HepG2 (cell line): ENCODE measurements at regions not wholly inside any gene's neighbourhood (a gene's known extent, or its start where the extent isn't known, plus 50 kb on each side); places are given as distances from the start of the nearest gene placed in this dataset.

Experiments used
- ATAC-seq: fragments of 200-7000 bp; cut with Tn5 transposase; 3 replicates; pipeline ENCODE4 v1.9.1; 2020; ENCODE audit warnings: mild to moderate bottlenecking, moderate library complexity
- BruUV-seq: library from RNA; stranded (reverse); fragments of 400-500 nt; replicated peaks from 2 replicates; lab custom pipeline; 2021; lab: Mats Ljungman, UMichigan
- CTCF ChIA-PET: fragments of 300-600 bp; formaldehyde crosslinking; extraction: SDS; loops from one replicate; lab custom pipeline; 2021; ENCODE audit warnings: low total read pairs, inconsistent platforms, low intra/inter-chr PET ratio; lab: Yijun Ruan, JAX
- POLR2A ChIA-PET: fragments of 350-600 bp; sonication (Branson Sonifier 250); formaldehyde crosslinking; loops from one replicate; lab custom pipeline; 2020; ENCODE audit warnings: antibody characterized with exemption, inconsistent platforms; lab: Yijun Ruan, JAX
- DNase-seq: peaks from one replicate; pipeline ENCODE4 v3.0.0-alpha.2; 2015; ENCODE audit warnings: low spot score
- FAIRE-seq: peaks from 3 replicates; lab custom pipeline; 2011; peaks lifted over from hg19 to GRCh38; lab: Jason Lieb, UNC
- H2AFZ ChIP-seq: one replicate; pipeline ENCODE4 v1.6.1; 2011; ENCODE audit warnings: low read length, inconsistent platforms
- H3K27ac ChIP-seq: fragments of 300-600 bp; 3 replicates; pipeline ENCODE4 v1.8.0; 2011; ENCODE audit warnings: mixed run types, mild to moderate bottlenecking, mixed read lengths, low read length, inconsistent platforms; ENCODE audit not compliant: insufficient read depth; ENCODE audit errors: extremely low read length
- H3K27me3 ChIP-seq, 2 experiments: fragments of 200-600 bp in 1 of 2; 2 replicates in 1 of 2; 3 replicates in 1 of 2; pipeline versions ENCODE4 v1.6.0 to v1.8.0; 2011; ENCODE audit warnings: low read length in 2 of 2, mild to moderate bottlenecking in 2 of 2, moderate library complexity in 2 of 2, inconsistent platforms in 1 of 2; ENCODE audit not compliant: insufficient read depth in 2 of 2, control insufficient read depth in 1 of 2
- H3K36me3 ChIP-seq, 2 experiments: fragments of 200-600 bp in 1 of 2; replicated peaks in 1 of 2; 2 replicates in 1 of 2; 3 replicates in 1 of 2; pipeline versions ENCODE4 v1.5.1 to v1.8.0; 2011; ENCODE audit warnings: low read length in 2 of 2, inconsistent platforms in 1 of 2; ENCODE audit not compliant: insufficient read depth in 2 of 2, control insufficient read depth in 1 of 2
- H3K4me1 ChIP-seq: 2 replicates; pipeline ENCODE4 v1.5.1; 2012; ENCODE audit warnings: low read length, inconsistent platforms; ENCODE audit not compliant: insufficient read depth
- H3K4me2 ChIP-seq: 2 replicates; pipeline ENCODE4 v1.6.0; 2011; ENCODE audit warnings: low read depth, low read length, inconsistent platforms
- H3K4me3 ChIP-seq, 3 experiments: fragments of 200-600 bp in 1 of 3; sonication (generic), shearing (Covaris generic) in 1 of 3; replicated peaks in 1 of 3; 2 replicates each; pipeline ENCODE4 v1.5.1; 2011 to 2016; ENCODE audit warnings: low read length in 3 of 3, inconsistent platforms in 2 of 3, low read depth in 2 of 3, mild to moderate bottlenecking in 2 of 3, control low read depth in 1 of 3, mixed read lengths in 1 of 3; ENCODE audit not compliant: insufficient read depth in 1 of 3
- H3K79me2 ChIP-seq: one replicate; pipeline ENCODE4 v1.6.1; 2011; ENCODE audit warnings: low read length, inconsistent platforms; ENCODE audit not compliant: insufficient read depth
- H3K9ac ChIP-seq: 2 replicates; pipeline ENCODE4 v1.6.0; 2011; ENCODE audit warnings: mild to moderate bottlenecking, low read depth, low read length, inconsistent platforms; ENCODE audit not compliant: insufficient read depth
- H3K9me3 ChIP-seq: 2 replicates; pipeline ENCODE4 v1.5.1; 2012; ENCODE audit warnings: mild to moderate bottlenecking, low read length
- H4K20me1 ChIP-seq: 2 replicates; pipeline ENCODE4 v1.6.0; 2011; ENCODE audit warnings: inconsistent platforms, mild to moderate bottlenecking, low read length, moderate library complexity; ENCODE audit not compliant: insufficient read depth
- ATF6 ChIP-seq: sonication (generic); formaldehyde crosslinking; conservative IDR thresholded peaks from 2 replicates; pipeline ENCODE4 v1.4.0; 2020; ENCODE audit warnings: missing genetic modification reagents
- CEBPB ChIP-seq: IDR thresholded peaks from 2 replicates; pipeline ENCODE4 v1.6.1; 2011; ENCODE audit warnings: low read depth, low read length, improper control_type of control experiment, borderline replicate concordance
- HOMEZ ChIP-seq: IDR thresholded peaks from 2 replicates; pipeline ENCODE4 v1.6.1; 2016; ENCODE audit warnings: low read depth
- NR2F2 ChIP-seq: IDR thresholded peaks from 2 replicates; pipeline ENCODE4 v1.6.1; 2012; ENCODE audit warnings: low read depth, inconsistent platforms, borderline replicate concordance
- POLR2A ChIP-seq, 2 experiments: IDR thresholded peaks; 2 replicates each; pipeline ENCODE4 v1.6.1; 2011; ENCODE audit warnings: low read depth in 2 of 2, low read length in 2 of 2, mild to moderate bottlenecking in 1 of 2, moderate library complexity in 1 of 2; ENCODE audit not compliant: insufficient read depth in 1 of 2
- TEF ChIP-seq: sonication (generic); formaldehyde crosslinking; IDR thresholded peaks from 2 replicates; pipeline ENCODE4 v1.5.0; 2020; ENCODE audit warnings: missing genetic modification reagents
- ZFY ChIP-seq: sonication (generic); formaldehyde crosslinking; IDR thresholded peaks from 2 replicates; pipeline ENCODE4 v1.4.0; 2020; ENCODE audit warnings: missing genetic modification reagents
- ZNF263 ChIP-seq: sonication (generic); formaldehyde crosslinking; IDR thresholded peaks from 2 replicates; pipeline ENCODE4 v1.4.0; 2020; ENCODE audit warnings: missing genetic modification reagents
- ZNF431 ChIP-seq: sonication (generic); formaldehyde crosslinking; IDR thresholded peaks from 2 replicates; pipeline ENCODE4 v1.9.0; 2022; ENCODE audit warnings: missing genetic modification reagents, low read depth, mild to moderate bottlenecking, borderline replicate concordance
- WGBS: methylation state at CpG from one replicate; pipeline ENCODE4 v1.1.6; 2017; ENCODE audit warnings: low lambda C conversion rate; 5-methylcytosine and 5-hydroxymethylcytosine counted together
- in situ Hi-C: cut with HindIII; loops from 2 replicates; pipeline ENCODE4 v1.10.0; 2017; ENCODE audit warnings: low pct_unique_long_range_greater_than_20kb; ENCODE audit not compliant: extremely low pct_ligation_motif_present
- intact Hi-C: fragments of 100-400 bp; cut with micrococcal nuclease; formaldehyde crosslinking; loops from one replicate; pipeline ENCODE4 v1.10.0; 2022; ENCODE audit not compliant: unreplicated experiment

- POLR2A ChIA-PET: no interaction called here
- H4K20me1 ChIP-seq: 0 out of 2 replicates have a peak, but pooled peaks cover 3% of the 10 kb centered on the region
- no peaks in the 10 kb centered on the region for H3K79me2 ChIP-seq
- no peak overlapping the region for H3K9ac ChIP-seq
- in situ Hi-C loops: no loop called here
- ATAC-seq: no peak
- TF ChIP-seq HOMEZ (CRISPR knock-in tag) (no peak), ZNF431 (CRISPR knock-in tag) (no peak), NR2F2 (no peak), ZNF263 (CRISPR knock-in tag) (no peak), ZFY (CRISPR knock-in tag) (no peak), POLR2A (IDR thresholded peaks at IDR 0.05; ENCODE audit: insufficient read depth in 1 of 2, low read depth in 2 of 2, low read length in 2 of 2) (no peak), CEBPB (no peak), ATF6 (CRISPR knock-in tag) (no peak), TEF (CRISPR knock-in tag) (no peak)
- TF ChIP-seq, all 625 proteins: peak for 0
- no peaks in the 10 kb centered on the region for H3K36me3 ChIP-seq
- H2AFZ ChIP-seq: no peak overlapping the region
- intact Hi-C loops: no loop called here
- WGBS: 5% methylated on average over 4 of the region's 9 CpGs
- H3K4me3 ChIP-seq: no peak overlapping the region
- peaks cover 12% of the 10 kb centered on the region; the same call in 1 of the 2 replicates for H3K4me1 ChIP-seq
- H3K4me2 ChIP-seq: no peak overlapping the region
- no TSS peak for BruUV-seq
- H3K9me3 ChIP-seq: no peaks in the 10 kb centered on the region
- FAIRE-seq: no peak
- CTCF ChIA-PET: no interaction called here
- no peak overlapping the region for H3K27ac ChIP-seq
- H3K27me3 ChIP-seq: peaks cover 18 to 78% of the 10 kb centered on the region in 2 experiments
- no peak for DNase-seq
These were observed 120.9 kb downstream of the FAM53A start for GRCh38 chr4:1563241-1563640.
